HG02588 (cell line): ENCODE measurements at regions not wholly inside any gene's neighbourhood (a gene's known extent, or its start where the extent isn't known, plus 50 kb on each side); places are given as distances from the start of the nearest gene placed in this dataset.

Source experiments
- ATAC-seq: cut with Tn5 transposase; IDR thresholded peaks from one replicate; pipeline ENCODE4 v1.9.1; 2021; ENCODE audit warnings: mild to moderate bottlenecking, moderate library complexity; ENCODE audit not compliant: unreplicated experiment

DNA sequence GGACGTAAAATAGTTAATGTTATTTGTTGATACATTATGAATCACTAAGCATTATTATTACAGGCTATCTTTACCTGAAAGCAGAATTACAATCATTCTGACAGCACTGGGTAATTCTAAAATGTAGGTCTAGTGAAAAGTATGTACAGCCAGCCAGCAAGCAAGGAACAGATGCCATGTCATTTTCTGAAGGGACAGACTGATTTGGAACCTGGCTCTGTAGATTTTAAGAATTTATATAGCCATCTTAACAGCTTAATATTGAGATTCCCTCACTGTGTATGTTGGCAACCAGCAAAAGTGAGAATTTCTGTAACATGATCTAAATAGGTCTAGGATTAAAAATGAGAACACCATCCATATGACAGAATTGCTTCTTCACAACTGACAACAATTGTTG, 359.4 kb downstream of the ZIC4 start:
- no peak for ATAC-seq

DNA sequence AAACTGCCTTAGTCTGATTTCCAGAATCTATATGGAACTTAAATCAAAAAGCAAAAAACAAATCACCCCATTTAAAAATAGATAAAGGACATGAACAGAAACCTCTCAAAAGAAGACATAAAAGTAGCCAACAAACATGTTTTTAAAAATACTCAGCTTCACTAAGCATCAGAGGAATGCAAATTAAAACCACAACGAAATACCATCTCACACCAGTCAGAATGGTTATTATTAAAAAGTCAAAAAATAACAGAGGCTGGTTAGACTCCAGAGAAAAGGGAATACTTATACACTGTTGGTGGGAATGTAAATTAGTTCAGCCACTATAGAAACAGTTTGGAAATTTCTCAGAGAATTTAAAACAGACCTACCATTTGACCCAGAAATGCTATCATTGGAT, 367.9 kb downstream of the ZIC4 start:
- no peak for ATAC-seq

DNA sequence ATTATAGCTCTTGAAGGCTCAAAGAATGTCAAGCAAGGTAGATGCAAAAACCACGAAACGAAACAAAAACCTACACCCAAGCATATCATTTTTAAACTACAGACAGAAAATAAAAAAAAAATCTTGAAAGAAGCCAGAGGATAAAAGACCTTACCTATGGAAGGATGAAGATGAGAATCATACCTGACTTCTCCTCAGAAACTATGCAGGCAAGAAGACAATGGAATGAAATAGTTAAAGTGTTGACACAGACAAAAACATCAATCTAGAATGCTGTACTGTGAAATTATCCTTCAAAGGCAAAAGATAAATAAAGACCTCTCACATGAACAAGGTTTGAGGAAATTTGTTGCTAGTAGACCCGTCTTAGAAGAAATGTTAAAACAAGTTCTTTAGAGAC, 372.0 kb downstream of the ZIC4 start:
- ATAC-seq: no peak

DNA sequence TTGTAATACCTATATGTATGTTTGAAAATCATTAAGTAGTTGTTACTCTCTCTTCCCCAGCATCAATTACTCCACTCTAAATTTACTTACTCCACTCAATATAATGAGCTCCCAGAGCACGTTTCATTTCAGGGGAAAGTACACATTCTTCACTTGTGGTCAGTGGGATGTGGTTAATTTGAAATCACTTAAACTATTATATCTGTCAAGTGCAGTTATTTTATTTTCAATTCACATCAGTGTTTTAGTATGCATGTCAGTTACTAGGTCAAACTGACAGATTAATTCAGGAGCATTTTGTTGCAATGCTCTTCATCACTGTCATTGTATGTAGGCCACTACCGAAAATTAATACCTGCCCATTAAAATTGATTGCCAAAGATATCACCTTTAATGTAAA, 376.1 kb downstream of the ZIC4 start:
- ATAC-seq: no peak

DNA sequence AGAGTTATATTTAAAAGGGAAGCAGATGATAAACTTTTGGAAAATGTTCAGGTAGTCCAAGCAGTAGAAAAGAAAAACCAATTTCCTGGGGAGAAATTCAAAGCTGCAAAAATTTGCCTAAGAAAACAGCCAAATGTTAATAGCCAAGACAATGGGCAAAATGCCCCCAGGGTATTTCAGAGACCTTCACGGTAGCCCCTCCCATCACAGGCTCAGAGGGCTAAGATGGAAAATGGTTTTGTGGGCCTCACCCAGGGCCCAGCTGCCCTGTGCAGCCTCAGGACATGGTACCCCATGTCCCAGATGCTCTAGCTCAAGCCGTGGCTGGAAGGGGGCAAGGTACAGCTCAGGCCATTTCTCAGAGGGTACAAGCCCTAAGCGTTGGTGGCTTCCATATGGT, 391.0 kb downstream of the ZIC4 start:
- ATAC-seq: no peak

DNA sequence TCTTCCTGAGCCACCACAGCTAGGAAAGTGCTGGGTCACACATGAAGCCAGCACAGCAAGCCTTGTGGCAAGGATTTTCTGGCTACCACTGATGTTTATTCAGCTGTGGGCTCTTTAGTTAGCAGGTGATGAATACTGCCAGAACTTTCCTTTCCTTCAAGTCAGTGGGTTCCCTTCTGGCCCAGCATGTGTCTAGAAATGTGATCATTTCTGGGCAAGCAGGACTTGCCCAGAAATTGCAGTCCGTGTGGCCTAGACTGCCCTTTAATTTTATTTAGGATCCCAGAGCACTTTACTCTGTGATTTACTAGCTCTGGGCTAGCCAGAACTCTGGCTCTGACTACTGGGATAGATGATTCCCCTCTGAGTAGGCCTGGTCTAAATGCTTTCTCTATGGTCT, 397.5 kb downstream of the ZIC4 start:
- ATAC-seq: no peak

DNA sequence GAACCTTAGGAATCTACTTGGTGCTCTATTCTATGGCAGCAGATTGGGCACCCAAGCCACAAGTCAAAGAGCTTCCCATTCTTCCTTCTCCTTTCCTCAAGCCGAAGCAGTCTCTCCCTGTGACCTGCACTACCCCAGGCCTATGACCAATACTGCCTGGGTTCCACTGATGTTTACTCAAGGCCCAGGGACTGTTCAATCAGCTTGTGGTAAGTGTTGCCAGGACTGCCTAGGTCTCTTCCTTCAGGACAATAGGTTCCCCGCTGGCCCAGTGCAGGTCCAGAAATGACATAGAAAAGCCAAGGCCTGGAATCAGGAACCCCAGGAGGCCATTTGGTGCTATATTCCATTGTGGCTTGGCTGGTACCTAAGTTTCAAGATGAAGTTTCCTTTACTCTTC, 397.9 kb downstream of the ZIC4 start:
- no peak for ATAC-seq

DNA sequence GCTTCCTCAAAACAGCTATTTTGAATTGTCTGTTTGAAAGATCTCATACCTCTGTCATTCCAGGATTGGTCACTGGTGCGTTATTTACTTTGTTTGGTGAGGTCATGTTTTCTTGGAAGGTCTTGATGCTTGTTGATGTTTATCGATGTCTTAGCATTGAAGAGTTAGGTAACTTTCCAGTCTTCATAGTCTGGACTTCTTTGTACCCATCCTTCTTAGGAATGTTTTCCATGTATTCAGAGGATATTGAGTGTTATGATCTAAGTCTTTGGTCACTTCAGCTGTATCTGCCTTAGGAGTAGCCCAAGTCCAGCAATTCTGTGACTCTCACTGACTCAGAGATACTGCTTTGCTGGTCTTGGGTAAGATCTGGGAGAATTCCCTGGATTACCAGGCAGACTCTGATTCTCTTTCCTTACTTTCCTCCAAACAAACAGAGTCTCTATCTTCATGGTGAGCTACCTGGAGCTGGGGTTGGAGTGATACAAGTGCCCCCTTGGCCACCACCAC, 398.6 kb downstream of the ZIC4 start:
- no peak for ATAC-seq

DNA sequence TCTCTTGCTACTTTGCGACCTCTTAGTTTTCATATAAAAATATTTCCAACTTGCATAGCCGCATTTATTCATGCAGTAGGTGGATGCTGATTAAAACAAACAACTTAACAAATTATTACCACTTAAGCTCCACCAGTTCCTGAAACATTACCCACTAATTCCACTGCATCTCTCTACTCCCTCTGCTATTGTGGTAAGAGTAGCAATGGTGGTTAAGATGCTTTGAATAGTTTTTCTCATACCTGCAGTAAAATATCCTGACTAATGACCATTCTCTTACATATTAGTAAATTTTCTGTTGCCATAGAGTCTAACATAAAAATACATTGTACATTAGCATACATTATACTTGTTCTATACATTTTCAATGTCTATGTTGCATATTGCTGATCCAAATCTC, 397.6 kb upstream of the PLSCR5 start:
- no peak for ATAC-seq

DNA sequence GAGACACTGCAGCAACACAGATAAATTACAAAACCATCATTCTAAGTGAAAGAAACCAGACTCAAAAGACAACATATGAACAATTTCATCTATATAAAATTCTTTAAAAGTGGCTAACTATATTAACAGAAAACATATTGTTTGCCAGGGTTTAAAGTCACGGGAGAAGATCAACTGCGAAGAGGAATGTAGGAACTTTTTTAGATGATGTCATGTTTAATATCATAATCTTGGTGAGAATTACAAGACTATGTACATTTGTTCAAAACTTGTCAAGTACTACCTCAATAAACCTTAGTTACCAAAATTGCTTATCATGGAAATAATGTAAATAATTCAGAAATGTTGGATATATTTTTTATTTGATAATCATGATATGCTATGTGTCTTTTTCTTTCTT, 395.1 kb upstream of the PLSCR5 start:
- no peak for ATAC-seq

DNA sequence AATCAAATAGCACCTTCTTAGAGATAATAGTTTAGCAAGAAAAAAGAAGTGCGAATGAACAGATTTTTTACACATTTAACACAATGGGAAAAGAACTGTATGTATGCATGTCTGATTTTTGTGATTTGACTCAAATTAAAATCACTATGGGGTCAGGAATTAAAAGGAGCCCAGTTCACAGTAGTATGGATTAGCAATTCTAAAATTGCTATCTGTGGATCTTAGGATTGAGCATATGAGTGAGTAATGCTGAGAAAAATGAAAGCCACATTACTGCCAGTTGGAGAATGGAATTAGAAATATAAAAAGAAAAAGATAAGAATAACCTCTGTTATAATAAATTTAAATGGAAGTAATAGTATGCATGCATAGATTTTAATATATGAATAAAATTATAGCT, 386.8 kb upstream of the PLSCR5 start:
- no peak for ATAC-seq

DNA sequence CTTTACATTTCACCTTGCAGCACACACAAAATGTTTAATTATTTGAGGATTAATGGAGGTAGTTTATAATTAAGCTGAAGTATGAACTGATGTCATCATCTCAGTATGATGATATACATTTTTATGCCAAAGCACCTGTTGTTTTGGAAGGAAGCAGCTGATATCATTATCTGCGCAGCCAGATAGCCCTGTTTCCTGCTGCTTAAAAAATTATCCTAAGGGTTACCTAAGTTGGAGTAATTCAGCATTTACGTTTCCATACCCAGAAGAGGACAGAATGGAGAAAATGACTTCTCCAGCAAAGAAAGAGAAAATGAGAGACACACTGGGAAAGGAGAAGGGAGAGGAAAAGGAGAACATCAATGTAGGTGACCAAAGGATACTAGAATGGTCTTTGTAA, 370.3 kb upstream of the PLSCR5 start:
- ATAC-seq: no peak

DNA sequence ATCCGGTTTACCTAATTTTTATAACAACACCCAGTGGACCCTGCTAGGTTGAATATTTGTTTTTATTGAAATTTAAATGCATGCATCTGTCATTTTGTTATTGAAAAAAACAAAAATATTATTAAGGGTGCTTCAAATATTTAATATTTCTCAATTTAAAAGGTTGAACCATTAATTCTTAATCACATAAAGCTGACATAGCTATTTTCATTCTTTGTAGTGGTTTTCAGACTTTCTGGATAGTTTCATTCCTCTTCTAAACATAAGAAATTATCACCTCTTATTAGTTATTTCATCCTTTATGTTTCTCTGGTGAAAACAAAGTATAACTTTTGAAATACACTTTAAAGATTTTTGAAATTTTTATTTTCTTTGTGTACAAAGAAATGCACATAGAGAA, 369.9 kb upstream of the PLSCR5 start:
- ATAC-seq: no peak

DNA sequence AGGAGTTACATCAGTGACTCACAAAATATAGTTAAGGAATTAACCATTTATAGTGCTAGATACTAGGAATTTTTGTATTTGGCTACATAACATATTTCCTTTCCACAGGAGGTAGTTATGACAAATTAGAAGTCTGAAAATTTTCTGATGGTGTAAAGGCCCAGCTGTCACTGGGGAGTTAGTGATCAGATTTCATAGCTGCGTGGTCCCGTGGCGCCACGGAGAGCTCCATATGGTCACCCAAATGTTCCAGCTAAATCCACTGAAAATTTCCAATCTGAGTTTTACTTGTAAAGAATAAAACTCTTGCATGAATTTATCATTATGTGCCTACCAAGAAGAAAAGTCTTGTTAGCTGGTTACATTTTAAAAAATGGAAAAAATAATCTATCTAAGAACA, 368.9 kb upstream of the PLSCR5 start:
- no peak for ATAC-seq

DNA sequence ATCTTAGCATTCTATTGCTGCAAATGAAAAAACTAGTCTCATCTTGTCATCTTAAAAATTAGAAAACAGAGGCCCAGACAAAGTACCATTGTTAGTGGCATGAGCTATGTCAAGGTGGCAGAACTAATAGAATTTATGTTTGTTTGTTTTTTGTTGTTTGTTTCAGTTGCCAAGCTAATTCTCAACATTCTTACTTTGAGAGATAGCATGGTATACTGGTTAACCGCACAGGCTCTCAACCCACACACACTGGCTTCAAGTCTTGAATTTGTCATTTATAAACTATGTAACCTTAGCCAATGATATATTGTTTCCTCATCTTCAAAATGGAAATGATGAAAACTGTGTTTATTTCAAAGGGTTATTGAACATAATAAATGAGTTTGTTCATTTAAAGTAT, 367.6 kb upstream of the PLSCR5 start:
- no peak for ATAC-seq

DNA sequence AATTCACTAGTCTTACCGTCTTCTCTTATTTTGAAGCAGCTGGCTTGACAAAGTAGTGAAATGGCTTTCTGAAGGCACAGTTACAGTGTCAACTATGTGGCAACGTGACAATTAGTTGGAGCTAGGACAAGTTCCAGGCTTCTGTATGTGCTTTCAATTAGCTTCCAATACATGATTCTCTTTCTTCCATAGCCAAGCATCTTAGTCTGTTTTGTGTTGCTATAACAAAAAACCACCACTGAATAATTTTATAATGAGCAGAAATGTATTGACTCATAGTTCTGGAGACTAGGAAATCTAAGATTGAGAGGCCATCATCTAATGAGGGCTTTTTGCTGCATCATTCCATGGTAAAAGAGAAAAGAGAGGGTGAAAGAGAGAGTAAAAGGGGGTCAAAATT, 365.1 kb upstream of the PLSCR5 start:
- ATAC-seq: no peak

DNA sequence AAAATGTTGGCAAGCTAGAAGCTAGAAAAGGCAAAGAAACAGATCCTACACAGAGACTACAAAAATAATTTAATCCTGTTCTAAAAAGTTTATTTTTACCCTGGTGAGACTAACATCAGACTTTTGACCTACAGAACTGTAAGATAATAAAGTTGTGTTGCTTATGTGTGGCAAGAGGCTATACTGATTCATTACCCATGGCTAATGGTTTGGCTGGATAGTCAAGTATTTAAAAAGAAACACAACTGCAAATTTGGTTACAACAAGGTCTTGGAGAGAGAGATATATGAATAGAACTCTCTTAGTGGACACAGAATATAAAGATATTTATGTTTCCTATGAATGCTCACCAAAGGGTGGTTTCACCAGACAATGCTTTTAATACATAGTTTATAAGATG, 364.2 kb upstream of the PLSCR5 start:
- ATAC-seq: no peak

DNA sequence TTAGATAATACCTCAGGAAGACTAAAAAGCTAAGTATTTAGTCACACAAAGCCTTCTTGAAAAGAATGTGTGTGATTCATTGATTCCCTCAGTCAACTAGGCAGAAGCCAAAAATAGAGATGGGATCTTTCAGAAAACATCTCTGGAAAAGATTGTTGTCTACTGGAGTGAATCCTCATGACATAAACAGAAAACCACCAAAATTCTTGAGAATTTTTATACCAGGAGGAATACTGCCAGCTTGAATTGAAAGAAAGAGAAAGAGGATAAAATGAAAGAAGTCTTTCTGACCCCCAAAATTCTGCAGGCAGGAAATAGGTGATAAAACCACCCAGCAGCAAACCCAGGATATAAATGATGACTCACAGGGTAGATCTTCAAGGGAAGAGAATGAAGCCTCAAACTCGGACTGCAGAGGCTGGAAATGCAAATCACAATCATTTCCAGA, 363.1 kb upstream of the PLSCR5 start:
- ATAC-seq: no peak

DNA sequence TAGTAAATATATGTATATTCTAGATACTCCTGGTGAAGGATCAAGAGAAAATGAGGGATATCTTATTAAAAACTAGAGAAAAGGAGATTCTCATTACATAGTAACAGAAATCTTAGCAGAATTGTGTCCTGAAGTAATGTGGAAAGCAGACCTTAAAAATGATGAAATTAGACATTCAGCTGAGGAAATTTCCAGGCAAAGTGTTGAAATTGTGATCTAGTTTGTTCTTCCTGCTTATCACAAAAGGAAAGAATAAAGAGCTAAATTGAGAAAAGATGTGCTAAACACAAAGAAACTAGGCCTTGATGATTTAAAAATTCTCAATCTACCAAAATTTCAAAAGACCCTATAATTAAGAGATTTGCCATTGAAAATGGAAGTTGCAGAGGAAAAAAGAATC, 362.6 kb upstream of the PLSCR5 start:
- no peak for ATAC-seq

DNA sequence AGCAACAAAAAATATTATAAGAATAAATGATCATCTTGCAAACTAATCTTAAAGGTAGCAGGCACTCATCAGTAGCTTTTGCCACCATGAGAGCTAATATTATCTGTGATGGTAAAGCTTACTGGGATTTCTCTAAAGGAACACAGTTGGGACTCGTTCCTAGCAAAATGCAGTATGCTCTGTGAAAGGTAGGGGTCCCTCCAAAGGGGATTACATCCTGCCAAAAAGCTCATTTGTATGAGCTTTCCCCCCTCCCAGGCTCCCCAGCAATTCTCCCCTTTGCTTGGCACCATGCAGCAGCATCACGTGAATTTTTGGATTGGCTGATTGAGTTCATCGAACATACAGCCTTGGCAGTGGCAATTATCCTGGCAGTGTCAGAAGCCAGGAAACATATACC, 361.0 kb upstream of the PLSCR5 start:
- no peak for ATAC-seq

DNA sequence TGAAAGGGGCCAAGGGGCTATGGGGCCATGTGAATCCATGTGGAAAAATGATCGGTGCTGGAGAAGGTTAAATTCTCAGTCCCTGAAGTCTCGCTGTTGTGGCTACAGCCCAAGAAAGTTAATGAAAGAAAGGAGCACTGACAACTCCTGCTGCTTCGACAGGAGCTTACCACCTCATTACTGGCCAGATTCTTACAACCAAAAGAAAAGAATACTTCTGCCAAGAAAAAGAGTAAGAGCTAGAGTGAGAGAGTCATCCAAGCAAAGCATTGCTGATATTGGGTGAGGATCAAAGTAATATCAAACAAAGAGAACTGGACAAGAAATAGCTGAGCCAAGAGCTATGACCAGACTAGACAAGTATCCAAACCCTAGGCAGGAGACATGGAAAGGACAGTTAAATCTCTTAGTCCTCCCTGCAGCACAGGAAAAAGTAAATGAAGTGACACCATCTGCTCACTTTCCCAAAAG, 348.4 kb upstream of the PLSCR5 start:
- no peak for ATAC-seq

DNA sequence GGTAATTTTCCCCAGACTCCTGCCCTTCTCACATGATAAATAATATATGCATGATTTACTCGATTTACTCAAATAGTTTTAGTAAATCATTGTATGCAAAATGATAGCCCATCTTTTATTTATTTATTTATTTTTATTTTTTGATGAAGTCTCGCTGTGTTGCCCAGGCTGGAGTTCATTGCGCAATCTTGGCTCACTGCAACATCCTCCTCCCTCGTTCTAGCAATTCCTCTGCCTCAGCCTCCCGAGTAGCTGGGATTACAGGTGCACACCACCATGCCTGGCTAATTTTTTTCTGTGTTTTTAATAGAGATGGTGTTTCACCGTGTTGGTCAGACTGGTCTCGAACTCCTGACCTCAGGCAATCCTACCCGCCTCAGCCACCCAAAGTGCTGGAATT, 343.8 kb upstream of the PLSCR5 start:
- no peak for ATAC-seq

DNA sequence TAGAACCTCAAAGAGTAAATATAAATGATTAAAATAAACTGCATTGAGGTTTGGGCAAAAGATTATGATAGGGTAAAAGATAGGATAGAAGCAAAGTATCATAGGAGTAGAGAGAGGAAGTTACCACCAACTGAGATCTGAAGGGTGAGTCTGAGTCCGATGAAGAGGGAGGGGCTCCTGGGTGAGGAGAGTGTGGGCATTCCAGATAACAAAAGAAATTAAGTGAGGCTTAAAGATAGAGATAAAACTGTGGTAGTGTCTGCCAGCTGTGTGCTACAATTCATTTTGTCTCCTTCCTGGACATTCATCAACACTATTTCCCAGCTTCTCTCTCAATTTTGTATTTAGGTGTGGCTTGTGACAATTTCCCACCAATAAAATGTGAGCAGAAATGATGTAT, 343.0 kb upstream of the PLSCR5 start:
- ATAC-seq: no peak

DNA sequence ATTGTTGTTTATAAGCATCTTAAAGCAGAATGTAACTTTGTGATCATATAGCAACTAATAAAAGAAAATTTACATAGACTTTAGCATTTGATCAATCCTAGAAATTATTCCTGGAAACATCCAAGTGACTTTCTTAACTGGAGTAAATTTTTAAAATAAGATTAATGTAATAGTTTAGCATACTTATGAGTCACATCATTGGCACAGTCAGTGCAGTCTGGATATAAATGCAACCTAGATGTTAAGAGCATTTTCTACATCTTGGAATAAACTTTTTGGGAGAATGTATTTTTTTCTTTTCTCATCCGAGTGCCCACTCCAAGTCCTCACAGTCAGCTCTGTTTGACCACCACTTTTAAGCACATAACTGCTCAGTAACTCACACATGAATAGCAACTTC, 324.6 kb upstream of the PLSCR5 start:
- ATAC-seq: no peak
